GM19455 (cell line): ENCODE measurements at regions not wholly inside any gene's neighbourhood (a gene's known extent, or its start where the extent isn't known, plus 50 kb on each side); places are given as distances from the start of the nearest gene placed in this dataset.
A peak's percentile ranks its signal among the peaks of the same experiment; 100 is the strongest.

ENCODE experiments used
- ATAC-seq: cut with Tn5 transposase; IDR thresholded peaks from one replicate; pipeline ENCODE4 v1.9.1; 2021; ENCODE audit not compliant: unreplicated experiment

DNA sequence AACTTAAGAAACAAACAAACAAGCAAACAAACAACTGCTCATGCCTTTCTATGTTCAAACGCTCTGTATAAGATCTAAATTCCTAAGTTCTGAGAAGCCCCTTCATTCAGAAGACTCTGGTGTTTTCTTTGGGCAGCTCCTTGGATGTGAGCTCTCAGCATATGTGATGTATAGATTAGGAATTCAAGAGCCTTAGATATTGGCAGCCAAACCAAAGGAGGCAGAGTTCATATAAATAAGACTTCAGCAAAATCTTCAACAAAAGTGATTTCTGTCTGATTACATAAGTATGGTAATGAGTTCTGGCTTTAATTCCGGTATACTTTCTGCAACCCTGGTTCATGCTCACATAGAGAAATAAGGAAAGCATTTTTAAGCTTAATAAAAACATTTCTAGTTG is 145.6 kb downstream of the DYRK2 start:
- ATAC-seq = no peak

DNA sequence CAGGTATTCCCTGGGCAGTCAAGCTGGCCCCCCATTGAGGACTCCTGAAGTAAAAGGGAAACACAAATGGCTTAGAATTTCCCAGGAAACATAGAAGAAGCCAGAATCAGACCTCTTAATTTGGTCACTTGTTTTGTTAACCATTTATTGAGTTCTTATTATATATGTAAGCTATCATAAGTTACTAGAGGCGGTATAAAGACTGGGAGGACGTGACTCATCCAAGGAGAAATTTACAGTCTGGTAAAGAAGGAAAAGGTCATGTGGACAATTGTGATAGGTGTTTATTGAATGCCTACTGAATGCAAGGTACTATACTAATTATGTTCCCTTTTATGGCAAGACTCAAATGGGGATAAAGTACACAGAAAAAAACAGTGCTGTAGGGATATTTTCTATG is 146.7 kb downstream of the DYRK2 start:
- no peak for ATAC-seq

DNA sequence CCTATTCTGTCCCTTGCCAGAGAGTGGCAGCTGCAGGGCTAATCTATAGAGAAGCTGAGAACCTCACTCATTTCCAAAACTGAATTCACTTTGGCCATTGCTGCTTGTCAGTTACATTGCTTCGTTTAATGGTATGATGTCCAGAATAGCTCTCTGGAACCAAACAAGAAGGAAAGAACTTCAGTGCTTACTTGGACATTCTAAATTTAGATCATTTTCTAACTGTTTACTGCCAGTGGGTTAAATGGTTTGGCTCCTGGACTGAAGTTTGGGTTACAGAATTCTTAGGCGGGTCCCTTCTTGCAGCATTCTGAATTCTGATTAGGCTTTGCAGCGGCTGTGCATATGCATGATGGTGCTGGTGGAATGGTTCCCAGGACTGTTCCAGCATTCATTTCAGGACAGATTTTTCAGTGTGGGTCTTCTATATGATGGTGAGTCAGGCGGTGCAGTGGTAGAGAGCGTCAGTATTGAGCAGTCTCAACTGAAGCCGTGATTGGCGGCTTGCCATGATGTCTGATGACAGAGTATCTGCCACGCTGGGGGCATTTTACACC is 148.7 kb downstream of the DYRK2 start:
- ATAC-seq = no peak

DNA sequence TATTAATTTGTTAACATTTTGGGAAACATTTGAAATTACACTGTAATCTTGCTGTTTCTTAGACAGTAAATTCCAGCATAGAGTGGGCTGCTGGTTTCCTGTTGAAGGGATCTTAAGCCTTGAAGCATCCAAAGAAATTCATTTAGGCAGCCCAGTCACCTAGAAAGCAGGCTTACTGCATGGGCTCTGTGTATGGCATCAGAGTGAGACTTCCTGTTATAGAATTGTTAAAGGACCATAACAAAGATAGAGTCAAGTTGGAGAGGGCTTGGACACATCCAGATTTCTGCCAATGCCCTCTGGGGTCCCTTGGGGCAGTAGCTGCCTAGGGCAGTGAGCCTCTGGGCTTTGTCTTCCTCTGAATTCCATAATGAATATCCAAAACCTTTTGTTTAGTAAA is 149.2 kb downstream of the DYRK2 start:
- no peak for ATAC-seq

DNA sequence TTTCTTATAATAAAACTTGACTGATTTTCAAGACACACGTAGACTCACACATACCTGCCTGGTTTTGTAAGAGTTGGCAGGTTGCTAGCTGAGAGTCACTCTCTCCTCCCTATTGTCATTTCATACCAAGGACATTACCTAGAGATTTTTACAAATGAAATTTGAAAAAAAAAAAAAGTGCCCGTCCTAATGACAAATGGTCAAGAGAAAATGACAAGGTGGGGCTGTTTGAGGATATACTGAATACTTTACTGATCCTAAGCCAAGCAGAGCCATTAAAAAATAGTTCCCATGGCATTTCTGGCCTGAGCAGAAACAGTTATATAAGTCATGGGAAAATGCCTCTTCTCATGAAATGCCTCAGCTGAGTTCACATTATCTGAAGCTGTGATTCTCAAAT is 150.2 kb downstream of the DYRK2 start:
- no peak for ATAC-seq

DNA sequence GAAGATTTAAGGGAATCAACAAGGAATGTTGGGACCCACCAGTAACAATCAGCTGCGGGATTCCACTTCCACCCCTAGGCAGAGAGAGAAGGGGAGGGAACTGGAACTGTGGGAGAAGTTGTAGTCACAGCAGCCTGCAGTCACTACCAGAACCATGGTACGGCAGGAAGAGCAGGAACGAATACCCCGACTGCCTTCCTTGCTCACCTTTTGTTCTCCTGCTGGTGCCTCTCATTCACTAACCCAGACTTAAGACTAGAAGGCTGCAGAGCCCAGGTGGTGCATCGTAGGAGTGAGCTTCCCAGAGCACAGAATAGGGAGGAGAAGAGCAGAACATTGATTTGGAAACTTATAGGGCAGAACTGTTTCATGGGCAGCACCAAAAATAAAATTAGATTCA is 154.2 kb downstream of the DYRK2 start:
- ATAC-seq = no peak

DNA sequence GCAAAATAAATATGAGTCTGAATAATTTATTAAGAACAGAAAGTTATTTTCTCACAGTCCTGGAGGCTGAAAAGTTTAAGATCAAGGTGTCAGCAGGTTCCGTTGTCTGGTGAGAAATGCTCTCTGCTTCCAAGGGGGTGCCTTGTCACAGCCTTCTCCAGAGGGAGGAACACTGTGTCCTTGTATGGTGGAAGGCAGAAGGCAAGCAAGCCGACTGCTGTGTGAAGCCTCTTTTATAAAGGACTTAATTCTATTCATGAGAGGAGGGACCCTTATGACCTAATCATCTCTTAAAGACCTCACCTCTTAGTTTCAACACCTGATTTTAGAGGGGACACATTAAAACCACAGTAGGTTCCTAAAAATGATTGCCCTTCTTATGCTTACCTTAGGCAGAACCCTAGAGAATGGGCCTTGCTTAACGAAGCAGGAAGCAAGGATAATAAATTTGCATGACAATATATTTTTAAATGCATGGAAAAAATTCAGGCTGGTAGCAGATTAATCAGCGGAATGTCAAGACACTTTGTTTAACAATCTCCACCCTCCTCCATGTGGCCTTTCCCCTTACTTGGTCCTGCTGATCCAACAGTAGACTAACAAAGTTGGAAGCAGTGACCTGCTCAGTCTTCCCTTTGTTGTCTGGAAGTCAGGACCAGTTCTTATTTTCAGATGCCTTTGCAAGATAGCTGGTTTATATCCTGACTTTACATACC is 154.9 kb downstream of the DYRK2 start:
- ATAC-seq = no peak

DNA sequence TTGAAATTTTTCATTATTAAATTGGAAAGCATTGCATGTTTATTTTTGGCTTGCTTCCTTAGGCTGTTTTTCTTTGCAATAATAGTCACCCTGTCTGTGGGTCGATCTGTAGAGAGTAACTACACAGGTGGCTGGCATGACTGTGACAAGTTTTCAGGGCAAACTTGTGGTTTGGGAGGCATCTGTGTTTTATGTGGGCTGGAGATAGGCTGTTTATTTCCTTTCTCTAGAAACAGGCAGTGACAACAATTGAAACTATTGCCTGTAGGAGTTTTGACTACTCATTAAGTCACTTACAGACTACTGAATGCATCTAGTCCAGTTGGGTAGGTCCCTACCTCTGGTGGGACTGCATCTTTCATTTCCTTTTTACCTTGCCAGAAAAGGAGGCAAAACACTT is 155.6 kb downstream of the DYRK2 start:
- ATAC-seq = no peak

DNA sequence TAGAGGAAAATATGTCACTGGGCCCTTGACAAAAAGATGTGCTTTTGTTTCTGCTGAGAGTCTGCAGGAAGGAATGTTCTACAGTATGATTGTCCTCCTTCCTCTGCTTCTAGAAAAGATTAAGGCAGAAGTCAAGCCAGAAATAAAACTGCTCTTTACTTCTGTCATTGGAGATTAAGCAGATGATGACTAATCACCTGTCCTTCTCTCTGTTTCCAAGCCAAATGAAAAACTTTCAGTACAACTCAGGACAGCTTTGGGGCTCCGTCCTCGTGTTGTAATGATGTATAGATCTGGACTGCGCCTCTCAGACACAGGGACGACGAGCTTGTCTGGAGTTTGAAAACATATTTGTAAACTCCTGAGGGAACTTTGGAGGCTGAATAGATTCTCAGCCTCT is 159.3 kb downstream of the DYRK2 start:
- ATAC-seq = no peak

DNA sequence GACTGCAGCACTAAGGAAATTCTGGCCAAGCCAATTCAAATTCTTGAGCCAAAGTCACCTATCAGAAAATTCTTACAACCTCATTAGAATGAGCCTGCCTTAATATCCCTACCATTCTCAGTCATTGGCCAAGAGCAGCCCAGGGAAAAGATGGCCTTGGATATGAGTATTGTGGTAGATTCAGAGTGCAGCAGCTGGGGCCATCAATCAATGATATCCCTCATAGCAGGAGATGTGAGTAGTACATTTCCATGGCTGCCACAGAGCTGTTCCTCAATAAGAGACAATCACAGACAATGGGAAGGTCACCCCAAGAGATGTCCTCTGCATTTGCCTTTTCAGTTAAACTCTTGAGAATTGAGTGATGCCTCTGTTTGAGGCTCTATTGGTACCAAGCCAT is 161.6 kb downstream of the DYRK2 start:
- ATAC-seq = no peak

DNA sequence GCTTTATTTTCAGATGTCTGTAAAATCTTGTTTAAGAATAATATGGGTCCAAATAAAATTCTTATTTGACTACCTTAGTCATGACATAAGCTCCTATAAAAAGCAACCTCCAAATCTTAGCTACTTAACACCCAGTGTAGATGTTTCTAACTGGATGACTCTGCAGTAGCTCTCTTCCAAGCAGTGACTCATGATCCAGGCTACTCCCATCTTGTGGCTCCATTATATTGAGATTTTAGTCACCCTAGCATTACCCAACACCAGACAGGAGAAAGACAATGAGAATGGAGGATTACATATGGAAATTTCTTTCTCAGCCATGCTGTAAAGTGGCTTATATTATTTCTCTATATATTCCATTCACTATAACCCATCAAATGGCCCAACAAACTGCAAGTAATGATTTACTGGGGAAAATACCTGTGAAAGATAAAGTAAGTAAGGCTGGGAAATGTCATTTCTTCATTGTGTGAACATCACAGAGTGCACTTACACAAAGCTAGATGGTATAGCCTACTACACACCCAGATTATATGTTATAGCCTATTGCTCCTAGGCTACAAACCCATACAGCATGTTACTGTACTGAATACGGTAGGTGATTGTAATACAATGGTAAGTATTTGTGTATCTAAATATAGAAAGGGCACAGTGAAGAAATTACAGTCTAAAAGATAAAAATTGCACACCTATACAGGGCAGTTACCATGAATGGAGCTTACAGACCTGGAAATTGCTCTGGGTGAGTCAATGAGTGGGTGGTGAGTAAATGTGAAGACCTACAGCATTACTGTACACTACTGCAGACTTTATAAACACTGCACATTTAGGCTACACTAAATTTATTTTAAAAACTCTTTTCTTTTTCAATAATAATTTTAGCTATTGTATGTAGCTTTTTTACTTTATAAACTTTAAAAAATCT is 163.2 kb downstream of the DYRK2 start:
- ATAC-seq = no peak

DNA sequence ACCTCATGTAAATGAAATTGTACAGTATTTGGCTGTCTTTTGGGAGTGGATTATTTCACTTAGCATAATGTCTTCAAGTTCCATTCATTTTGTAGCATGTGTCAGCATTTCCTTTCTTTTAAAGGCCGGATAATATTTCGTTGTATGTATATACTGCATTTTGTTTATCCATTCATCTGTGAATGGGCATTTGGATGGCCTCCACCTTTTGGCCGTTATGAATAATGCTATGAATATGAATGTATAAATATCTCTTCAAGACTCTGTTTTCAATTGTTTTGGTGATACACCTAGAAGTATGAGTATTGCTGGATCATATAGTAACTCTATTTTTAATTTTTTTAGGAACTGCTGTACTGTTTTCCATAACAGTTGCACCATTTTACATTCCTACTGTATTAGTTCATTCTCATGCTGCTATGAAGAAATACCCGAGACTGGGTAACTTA is 164.9 kb downstream of the DYRK2 start:
- ATAC-seq = no peak

DNA sequence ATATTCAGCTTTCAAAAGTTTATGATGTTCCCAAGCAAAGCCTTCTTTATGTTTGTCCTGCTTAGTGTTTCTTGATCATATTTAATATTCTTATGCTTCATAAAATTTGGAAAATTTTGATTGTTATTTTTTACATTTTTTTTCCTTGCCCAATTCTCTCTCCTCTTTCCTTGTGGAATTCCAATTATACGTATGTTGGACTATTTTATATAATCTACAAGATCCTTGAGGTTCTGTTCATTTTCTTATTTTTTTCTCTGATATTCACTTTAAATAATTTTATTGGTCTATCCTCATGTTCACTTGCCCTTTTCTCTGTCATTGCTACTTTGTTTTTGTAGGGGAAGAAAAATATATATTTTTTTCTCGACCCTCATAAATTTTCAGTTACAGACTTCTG is 167.7 kb downstream of the DYRK2 start:
- ATAC-seq = no peak

DNA sequence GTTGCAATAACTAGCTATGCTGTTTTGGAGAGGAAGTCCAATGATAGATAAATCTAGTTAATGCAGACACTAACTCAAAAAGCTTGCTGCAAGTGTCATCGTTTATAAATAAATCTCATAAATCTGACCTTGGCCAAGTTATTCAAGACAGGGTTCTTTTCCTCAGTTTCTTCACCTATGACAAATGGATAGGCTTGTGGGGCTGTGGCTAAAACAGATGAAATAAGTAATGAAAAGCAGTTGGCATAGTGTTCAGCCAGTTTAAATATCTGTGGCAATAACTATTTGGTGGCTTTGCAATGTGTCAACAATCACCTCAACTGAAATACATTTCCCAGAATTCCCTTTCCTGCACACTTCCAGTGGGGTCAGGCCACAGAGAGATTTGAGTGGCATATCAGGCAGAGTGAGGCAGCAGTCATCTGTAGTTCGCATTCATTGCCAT is 169.9 kb downstream of the DYRK2 start:
- ATAC-seq = no peak

DNA sequence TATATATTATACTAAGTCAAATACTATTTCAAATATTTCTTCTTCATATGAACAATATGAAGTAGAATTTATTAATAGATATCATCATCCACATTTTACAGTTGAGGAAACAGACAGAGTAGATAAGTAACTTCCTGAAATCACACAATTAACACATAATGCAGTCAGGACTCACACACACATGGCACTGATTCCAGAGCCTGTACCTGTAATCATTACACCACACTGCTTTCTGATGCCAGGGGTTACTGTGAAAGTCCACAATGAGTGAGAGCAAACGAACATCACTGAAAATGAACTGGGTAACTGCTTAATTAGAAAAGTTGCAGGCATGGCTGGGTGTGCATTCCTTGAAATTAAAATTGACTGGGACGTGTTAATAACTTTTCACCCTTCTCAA is 169.3 kb upstream of the IFNG-AS1 start:
- no peak for ATAC-seq

DNA sequence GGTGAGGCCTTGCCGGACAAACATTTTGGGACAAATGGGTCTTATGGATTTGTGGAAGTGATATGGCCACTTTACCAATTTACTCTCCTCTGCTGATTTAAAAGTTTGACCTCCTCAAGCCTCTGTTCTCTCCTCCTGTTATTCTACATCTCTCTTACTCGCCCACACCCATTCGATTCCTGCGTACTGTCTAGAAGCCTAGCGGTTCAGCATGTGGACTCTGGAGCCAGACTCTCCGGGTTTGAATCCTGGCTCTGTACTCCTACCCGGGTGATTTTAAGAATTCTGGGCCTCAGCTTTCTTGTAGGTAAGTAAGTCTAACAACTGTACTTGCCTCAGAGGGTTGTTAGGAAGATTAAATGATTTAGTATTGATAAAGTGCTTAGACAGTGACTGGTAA is 168.6 kb upstream of the IFNG-AS1 start:
- ATAC-seq = no peak

DNA sequence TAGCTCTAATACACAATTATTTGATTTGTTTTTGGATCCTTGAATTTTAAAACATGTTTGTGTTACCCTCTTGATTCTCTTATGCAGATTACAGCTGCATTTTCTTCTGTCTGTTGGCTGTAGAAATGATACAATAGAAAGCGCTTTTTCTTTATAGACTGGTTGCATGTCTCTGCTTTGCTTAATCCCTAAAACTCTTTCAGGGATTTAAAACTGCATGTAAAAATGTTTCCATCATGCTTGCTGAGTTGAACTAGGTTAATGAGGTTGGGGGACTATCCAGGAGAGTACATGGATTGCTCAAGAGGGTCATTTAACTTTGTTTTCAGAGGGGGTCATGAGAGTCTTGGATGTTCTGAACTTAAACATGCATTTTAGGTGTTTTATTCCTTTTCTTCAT is 166.4 kb upstream of the IFNG-AS1 start:
- ATAC-seq = no peak

DNA sequence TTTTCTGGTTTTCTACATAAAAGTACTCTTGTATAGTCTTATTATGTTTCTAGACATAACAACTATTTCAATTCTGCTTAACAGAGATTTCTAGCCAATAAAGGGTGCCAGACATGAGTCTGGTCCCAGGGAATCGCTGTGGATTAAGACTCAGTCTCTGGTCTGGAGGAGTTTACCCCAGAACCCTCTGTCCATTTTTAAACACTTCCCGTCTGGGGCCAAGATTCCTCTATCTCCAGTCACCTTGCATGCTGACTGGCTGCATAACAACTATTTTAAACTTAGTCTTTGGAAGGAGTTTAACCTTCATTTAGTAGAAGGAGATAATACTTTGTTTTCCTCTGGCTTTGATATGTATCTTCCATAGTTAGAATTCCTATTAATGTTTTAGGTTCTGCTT is 163.1 kb upstream of the IFNG-AS1 start:
- no peak for ATAC-seq

DNA sequence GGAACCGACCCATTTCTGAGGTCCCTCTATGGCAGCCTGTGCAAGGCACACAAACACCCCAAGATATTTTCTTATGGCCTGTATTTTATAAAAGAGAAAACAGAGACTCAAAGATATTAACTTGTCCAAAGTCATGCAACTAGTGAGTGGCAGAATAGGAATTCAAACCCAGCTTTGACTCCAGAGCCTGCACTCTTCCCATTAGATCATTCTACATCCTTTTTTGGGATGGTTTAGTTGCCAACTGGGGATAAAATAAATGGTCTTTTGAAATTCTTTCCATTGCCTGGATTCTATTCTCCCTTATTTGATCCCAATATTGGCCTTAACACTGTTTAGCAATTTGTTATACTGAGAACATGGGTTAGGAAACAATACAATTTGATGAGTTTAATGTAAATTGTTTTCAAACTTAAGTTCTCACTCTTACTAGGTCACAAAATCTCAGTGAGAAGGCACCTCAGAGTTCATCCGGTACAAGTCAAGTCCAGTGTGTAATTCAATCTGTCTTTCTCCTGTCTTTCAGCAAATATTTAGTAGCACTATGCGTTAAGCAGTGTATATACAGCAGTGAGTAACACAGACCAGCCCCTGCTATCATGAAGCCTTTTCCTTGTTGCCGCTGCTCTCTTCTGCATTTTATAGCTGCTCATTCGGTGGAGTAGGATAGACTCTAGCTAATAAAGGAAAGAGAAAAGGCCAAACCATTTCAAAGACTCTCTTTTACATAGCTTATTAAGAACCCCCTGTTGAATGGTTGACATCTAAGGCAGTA is 162.1 kb upstream of the IFNG-AS1 start:
- ATAC-seq = no peak

DNA sequence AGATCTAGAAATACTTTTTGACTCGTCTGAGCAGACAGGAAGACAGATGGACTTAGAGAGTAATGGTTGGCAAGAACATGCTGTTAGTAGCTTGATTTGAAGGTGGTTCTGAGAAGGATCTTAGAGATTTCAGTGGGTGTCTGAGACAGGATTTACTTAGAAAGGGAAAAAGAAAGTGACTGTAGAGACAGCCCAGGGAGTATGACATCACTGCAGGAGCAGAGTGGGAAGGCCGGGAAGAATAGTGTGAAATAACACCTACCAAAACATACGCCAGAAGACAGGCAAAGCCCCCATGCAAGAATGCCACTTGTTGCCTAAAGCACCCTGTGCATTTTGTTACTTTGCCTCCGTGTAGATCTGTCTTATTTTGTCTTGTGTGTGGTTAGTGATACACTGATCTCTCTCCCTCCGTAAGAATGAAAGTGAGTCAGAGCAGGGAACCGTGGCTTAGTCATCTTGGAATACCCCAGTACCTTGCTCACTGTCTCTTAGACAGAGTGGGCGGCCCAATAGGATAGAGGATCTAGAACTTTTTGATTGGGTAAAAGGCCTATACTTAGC is 161.3 kb upstream of the IFNG-AS1 start:
- peak; percentile 77 for ATAC-seq

DNA sequence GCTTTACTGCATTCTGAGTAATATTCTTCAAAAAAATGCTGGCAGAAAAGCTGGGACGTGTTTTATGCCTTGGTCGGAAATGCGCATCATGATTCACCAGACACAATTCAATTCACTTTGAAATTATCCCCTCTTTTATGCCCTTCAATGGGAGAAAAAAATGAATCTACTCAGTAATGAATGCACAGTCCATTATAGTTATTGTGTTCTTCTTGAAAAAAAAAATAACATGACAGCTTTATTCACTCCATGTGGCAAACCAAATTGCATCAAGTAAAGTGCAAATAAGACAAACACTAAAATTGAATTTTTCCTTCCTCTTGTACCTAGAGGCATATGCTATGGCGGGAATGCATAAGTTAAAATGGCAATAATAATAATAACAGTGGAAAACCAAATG is 159.4 kb upstream of the IFNG-AS1 start:
- ATAC-seq = no peak
